HEK293T (cell line): ENCODE measurements at regions not wholly inside any gene's neighbourhood (a gene's known extent, or its start where the extent isn't known, plus 50 kb on each side); places are given as distances from the start of the nearest gene placed in this dataset.

ENCODE experiments used
- ARNT ChIP-seq: fragments of 450-650 bp; IDR thresholded peaks from 2 replicates; pipeline ENCODE4 v1.6.1; 2017; ENCODE audit warnings: mild to moderate bottlenecking
- ELF4 ChIP-seq: fragments of 450-650 bp; IDR thresholded peaks from 2 replicates; pipeline ENCODE4 v1.6.1; 2017; ENCODE audit warnings: antibody characterized with exemption
- FOXA1 ChIP-seq: fragments of 450-650 bp; IDR thresholded peaks from 2 replicates; pipeline ENCODE4 v1.6.1; 2016; ENCODE audit warnings: mild to moderate bottlenecking
- FOXK2 ChIP-seq: fragments of 450-650 bp; IDR thresholded peaks from 2 replicates; pipeline ENCODE4 v1.6.1; 2016; ENCODE audit warnings: mild to moderate bottlenecking
- FOXM1 ChIP-seq: fragments of 450-650 bp; IDR thresholded peaks from 2 replicates; pipeline ENCODE4 v1.6.1; 2017; ENCODE audit warnings: mild to moderate bottlenecking, borderline replicate concordance
- L3MBTL2 ChIP-seq: fragments of 450-650 bp; conservative IDR thresholded peaks from 2 replicates; pipeline ENCODE4 v1.6.1; 2016; ENCODE audit warnings: mild to moderate bottlenecking
- LEF1 ChIP-seq: fragments of 450-650 bp; IDR thresholded peaks from 2 replicates; pipeline ENCODE4 v1.6.1; 2017; ENCODE audit warnings: mild to moderate bottlenecking, borderline replicate concordance
- SP1 ChIP-seq: fragments of 450-650 bp; IDR thresholded peaks from 2 replicates; pipeline ENCODE4 v1.6.1; 2017
- SUZ12 ChIP-seq: fragments of 450-650 bp; IDR thresholded peaks from 2 replicates; pipeline ENCODE4 v1.6.1; 2016; ENCODE audit warnings: mild to moderate bottlenecking

- TF ChIP-seq L3MBTL2 (no peak), LEF1 (no peak), SUZ12 (no peak), SP1 (no peak), FOXA1 (no peak), ELF4 (no peak), ARNT (no peak), FOXM1 (no peak), FOXK2 (no peak)
Observed at GRCh38 chr7:115410434-115410820, 488.5 kb downstream of the MDFIC start.
